SK-N-SH (cell line): ENCODE measurements at regions not wholly inside any gene's neighbourhood (a gene's known extent, or its start where the extent isn't known, plus 50 kb on each side); places are given as distances from the start of the nearest gene placed in this dataset.

Experiments
- CTCF ChIA-PET: fragments of 300-600, 350-600 bp; formaldehyde crosslinking; extraction: SDS; loops from one replicate; lab custom pipeline; 2021; lab: Yijun Ruan, JAX
- POLR2A ChIA-PET: fragments of 350-600 bp; sonication (Branson Sonifier 250); formaldehyde crosslinking; extraction: SDS; loops from one replicate; lab custom pipeline; 2020; ENCODE audit warnings: antibody characterized with exemption, inconsistent platforms; lab: Yijun Ruan, JAX
- DNase-seq: peaks from one replicate; pipeline ENCODE4 v3.0.0; 2012
- H2AFZ ChIP-seq: fragments of 200-600 bp; sonication (generic); 2 replicates; pipeline ENCODE4 v1.8.1; 2016; ENCODE audit warnings: antibody characterized with exemption, mild to moderate bottlenecking, low read depth
- H3F3A ChIP-seq: fragments of 200-600 bp; sonication (generic); replicated peaks from 2 replicates; pipeline ENCODE3; 2016; ENCODE audit warnings: antibody characterized with exemption, mild to moderate bottlenecking; ENCODE audit not compliant: insufficient read depth
- H3K27ac ChIP-seq, 2 experiments: fragments of 200-500 bp in 1 of 2; fragments of 200-600 bp in 1 of 2; sonication (Bioruptor generic) in 1 of 2; sonication (generic), shearing (Covaris generic) in 1 of 2; 2 replicates each; pipeline versions ENCODE4 v1.5.1 to v1.6.1; 2014 to 2016; ENCODE audit warnings: low read depth in 2 of 2, inconsistent platforms in 1 of 2, low read length in 1 of 2, mild to moderate bottlenecking in 1 of 2, mixed read lengths in 1 of 2
- H3K27me3 ChIP-seq: fragments of 200-600 bp; sonication (generic), shearing (Covaris generic); 2 replicates; pipeline ENCODE4 v1.6.1; 2016; ENCODE audit warnings: mixed run types; ENCODE audit not compliant: insufficient read depth
- H3K36me3 ChIP-seq, 2 experiments: fragments of 200-500 bp in 1 of 2; fragments of 200-600 bp in 1 of 2; sonication (Bioruptor generic) in 1 of 2; sonication (generic) in 1 of 2; replicated peaks in 1 of 2; 2 replicates each; pipeline versions ENCODE3 to v1.5.1; 2014 to 2016; ENCODE audit warnings: low read length in 1 of 2, mild to moderate bottlenecking in 1 of 2; ENCODE audit not compliant: insufficient read depth in 2 of 2, control insufficient read depth in 1 of 2
- H3K4me1 ChIP-seq, 2 experiments: fragments of 200-500 bp in 1 of 2; fragments of 200-600 bp in 1 of 2; sonication (Bioruptor generic) in 1 of 2; sonication (generic), shearing (Covaris generic) in 1 of 2; 2 replicates each; pipeline versions ENCODE4 v1.5.1 to v1.6.1; 2014 to 2016; ENCODE audit warnings: low read depth in 1 of 2, low read length in 1 of 2, mixed run types in 1 of 2; ENCODE audit not compliant: insufficient read depth in 2 of 2, control insufficient read depth in 1 of 2
- H3K4me2 ChIP-seq: fragments of 200-600 bp; sonication (generic), shearing (Covaris generic); 2 replicates; pipeline ENCODE4 v1.6.1; 2017; ENCODE audit warnings: mixed run types
- H3K4me3 ChIP-seq, 2 experiments: fragments of 200-500 bp in 1 of 2; fragments of 200-600 bp in 1 of 2; sonication (Bioruptor generic) in 1 of 2; sonication (generic), shearing (Covaris generic) in 1 of 2; 2 replicates each; pipeline versions ENCODE4 v1.5.1 to v1.8.1; 2014 to 2016; ENCODE audit warnings: low read depth in 2 of 2, inconsistent platforms in 1 of 2, low read length in 1 of 2, mild to moderate bottlenecking in 1 of 2, mixed read lengths in 1 of 2, moderate library complexity in 1 of 2
- H3K79me2 ChIP-seq: fragments of 200-600 bp; sonication (generic); 2 replicates; pipeline ENCODE4 v1.8.1; 2017; ENCODE audit warnings: mild to moderate bottlenecking; ENCODE audit not compliant: insufficient read depth
- H3K9ac ChIP-seq: fragments of 200-600 bp; sonication (generic); 2 replicates; pipeline ENCODE4 v1.6.1; 2017; ENCODE audit warnings: mixed run types
- H3K9me2 ChIP-seq: fragments of 200-600 bp; sonication (generic); 2 replicates; pipeline ENCODE4 v1.6.1; 2017; ENCODE audit warnings: mixed run types
- H3K9me3 ChIP-seq: fragments of 200-600 bp; sonication (generic); 2 replicates; pipeline ENCODE4 v1.6.1; 2017; ENCODE audit warnings: mixed run types, mild to moderate bottlenecking, moderate library complexity
- H4K20me1 ChIP-seq: fragments of 200-600 bp; sonication (generic); 2 replicates; pipeline ENCODE4 v1.6.1; 2017; ENCODE audit warnings: mild to moderate bottlenecking, mixed run types; ENCODE audit not compliant: insufficient read depth
- CHD2 ChIP-seq: fragments of 150-350 bp; IDR thresholded peaks from 2 replicates; pipeline ENCODE4 v1.6.1; 2018; ENCODE audit warnings: low read length; ENCODE audit not compliant: partially characterized antibody
- EZH2phosphoT487 ChIP-seq: fragments of 200-600 bp; sonication (generic); IDR thresholded peaks from 2 replicates; pipeline ENCODE4 v1.6.1; 2017; ENCODE audit warnings: low read depth, mixed run types, mild to moderate bottlenecking, antibody characterized with exemption, moderate library complexity, borderline replicate concordance
- FOSL2 ChIP-seq: IDR thresholded peaks from 2 replicates; pipeline ENCODE4 v1.4.0; 2012; ENCODE audit warnings: low read depth, mild to moderate bottlenecking, moderate library complexity, borderline replicate concordance
- JUND ChIP-seq: IDR thresholded peaks from 2 replicates; pipeline ENCODE4 v1.4.0; 2012
- MEF2A ChIP-seq: IDR thresholded peaks from 2 replicates; pipeline ENCODE4 v1.4.0; 2012; ENCODE audit warnings: low read depth, borderline replicate concordance
- MXI1 ChIP-seq: IDR thresholded peaks from 2 replicates; pipeline ENCODE4 v1.6.1; 2012; ENCODE audit warnings: mild to moderate bottlenecking, low read depth, low read length, improper control_type of control experiment
- NFIC ChIP-seq: IDR thresholded peaks from 2 replicates; pipeline ENCODE4 v1.4.0; 2012; ENCODE audit warnings: borderline replicate concordance
- NRF1 ChIP-seq: IDR thresholded peaks from 2 replicates; pipeline ENCODE4 v1.6.1; 2012; ENCODE audit warnings: low read depth, mild to moderate bottlenecking, low read length
- POLR2AphosphoS5 ChIP-seq: IDR thresholded peaks from 2 replicates; pipeline ENCODE4 v1.6.1; 2012; ENCODE audit warnings: low read depth, low read length
- RCOR1 ChIP-seq: fragments of 150-350 bp; IDR thresholded peaks from 2 replicates; pipeline ENCODE4 v1.6.1; 2017; ENCODE audit warnings: antibody characterized with exemption, low read length
- RFX5 ChIP-seq: IDR thresholded peaks from 2 replicates; pipeline ENCODE4 v1.6.1; 2012; ENCODE audit warnings: mild to moderate bottlenecking, improper control_type of control experiment, low read length
- RXRA ChIP-seq: IDR thresholded peaks from 2 replicates; pipeline ENCODE4 v1.4.0; 2012; ENCODE audit warnings: low read depth, mild to moderate bottlenecking, borderline replicate concordance
- SIN3A ChIP-seq: IDR thresholded peaks from 2 replicates; pipeline ENCODE4 v1.6.1; 2012; ENCODE audit warnings: low read depth, mild to moderate bottlenecking, low read length, moderate library complexity, borderline replicate concordance
- SMC3 ChIP-seq: IDR thresholded peaks from 2 replicates; pipeline ENCODE4 v1.6.1; 2012; ENCODE audit warnings: low read depth, low read length, improper control_type of control experiment
- YY1 ChIP-seq: IDR thresholded peaks from 2 replicates; pipeline ENCODE4 v1.4.0; 2012; ENCODE audit warnings: low read depth, mild to moderate bottlenecking
- WGBS: methylation state at CpG from one replicate; pipeline ENCODE4 v1.1.6; 2017; ENCODE audit warnings: low lambda C conversion rate; 5-methylcytosine and 5-hydroxymethylcytosine counted together
- TF ChIP-seq, protein P1 (sequence below): IDR thresholded peaks from 2 replicates; pipeline ENCODE4; 2012
- TF ChIP-seq, protein P2 (sequence below): fragments of 150-350 bp; IDR thresholded peaks from 2 replicates; pipeline ENCODE4 v1.6.1; 2017; ENCODE audit warnings: antibody characterized with exemption, low read length, low read depth, borderline replicate concordance
- TF ChIP-seq, protein P3 (sequence below): fragments of 150-350 bp; IDR thresholded peaks from 2 replicates; pipeline ENCODE4 v1.6.1; 2016; ENCODE audit warnings: mild to moderate bottlenecking, low read depth, low read length
- TF ChIP-seq, protein P4 (sequence below): IDR thresholded peaks from 2 replicates; pipeline ENCODE4 v1.4.0; 2012; ENCODE audit warnings: low read depth

DNA sequence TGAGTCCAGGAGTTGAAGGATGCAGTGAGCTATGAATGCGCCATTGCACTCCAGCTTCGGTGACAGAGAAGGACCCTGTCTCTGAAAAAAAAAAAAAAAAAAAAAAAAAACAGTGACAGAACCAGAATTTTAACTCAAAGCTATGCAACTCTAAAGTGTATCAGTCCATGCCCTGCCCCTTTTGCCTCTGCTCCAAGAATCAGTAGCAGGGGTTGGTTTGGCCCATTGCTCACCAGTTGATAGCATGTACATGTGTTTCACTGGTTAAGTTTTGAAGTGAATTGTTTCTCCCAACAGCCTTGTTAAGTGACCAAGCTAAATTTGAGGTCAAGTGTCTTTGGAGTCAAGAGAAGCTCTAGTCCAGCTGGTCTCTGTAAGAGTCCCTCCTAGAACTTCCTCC lies 245.9 kb downstream of the PLPP3 start (continued):
- TF ChIP-seq RFX5 (no peak), JUND (no peak)

DNA sequence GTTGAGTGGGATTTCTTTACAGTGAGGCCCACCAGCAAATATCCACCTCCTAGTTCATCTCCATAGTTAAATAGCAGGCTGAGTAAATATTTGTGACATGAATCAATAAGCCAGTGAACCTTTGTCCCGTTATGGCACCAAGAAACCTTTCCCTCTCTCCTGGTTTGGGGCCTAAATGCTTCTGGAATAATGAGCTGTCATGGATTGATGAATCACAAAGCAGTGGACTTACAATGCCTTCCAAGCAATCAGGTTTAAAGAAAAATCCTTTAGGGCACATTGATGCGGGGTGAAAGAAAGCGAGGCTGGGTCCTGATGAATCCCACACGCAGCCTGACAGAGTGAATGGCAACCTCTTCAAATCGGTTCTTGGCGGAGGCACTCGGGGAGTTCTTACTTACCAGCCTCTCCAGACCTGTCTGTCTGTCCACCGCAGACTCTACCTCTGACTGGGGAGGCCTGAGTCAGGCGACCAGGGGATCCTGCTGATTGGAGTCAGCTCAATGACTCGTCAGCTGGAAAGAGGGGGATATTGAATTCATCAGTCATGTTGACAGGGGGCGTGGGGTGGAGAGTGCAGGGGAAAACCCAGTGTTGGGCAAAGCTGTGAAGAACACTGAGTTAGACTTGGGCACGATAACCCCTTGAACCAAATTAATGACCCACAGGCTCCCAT lies 247.3 kb downstream of the PLPP3 start:
- no peak overlapping the region for H3K4me3 ChIP-seq
- no peaks in the 10 kb centered on the region for H3K9me2 ChIP-seq
- ChIA-PET POLR2A (no interaction called here), CTCF (no interaction called here)
- TF ChIP-seq FOSL2 (peak; percentile 2; the same call in 1 of the 2 replicates), POLR2AphosphoS5 (no peak)
- TF ChIP-seq, protein P1, sequence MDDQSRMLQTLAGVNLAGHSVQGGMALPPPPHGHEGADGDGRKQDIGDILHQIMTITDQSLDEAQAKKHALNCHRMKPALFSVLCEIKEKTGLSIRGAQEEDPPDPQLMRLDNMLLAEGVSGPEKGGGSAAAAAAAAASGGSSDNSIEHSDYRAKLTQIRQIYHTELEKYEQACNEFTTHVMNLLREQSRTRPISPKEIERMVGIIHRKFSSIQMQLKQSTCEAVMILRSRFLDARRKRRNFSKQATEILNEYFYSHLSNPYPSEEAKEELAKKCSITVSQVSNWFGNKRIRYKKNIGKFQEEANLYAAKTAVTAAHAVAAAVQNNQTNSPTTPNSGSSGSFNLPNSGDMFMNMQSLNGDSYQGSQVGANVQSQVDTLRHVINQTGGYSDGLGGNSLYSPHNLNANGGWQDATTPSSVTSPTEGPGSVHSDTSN = no peak
- H3K27me3 ChIP-seq = no peaks in the 10 kb centered on the region
- peak overlapping the region in 1 of 2 experiments; percentile 41; a peak in 2 of 4 replicates for H3K27ac ChIP-seq
- H3K4me1 ChIP-seq = peaks cover 7 to 18% of the 10 kb centered on the region in 2 experiments; a peak in 3 of 4 replicates
- H3K36me3 ChIP-seq = no peaks in the 10 kb centered on the region
- peak overlapping the region; percentile 38; the same call in 1 of the 2 replicates for H2AFZ ChIP-seq
- H4K20me1 ChIP-seq = no peaks in the 10 kb centered on the region
- H3F3A ChIP-seq = peaks cover 11% of the 10 kb centered on the region
- no peak for DNase-seq
- 51% methylated on average over 11 of the region's 12 CpGs for WGBS
- no peak overlapping the region for H3K9ac ChIP-seq
- H3K4me2 ChIP-seq = no peak overlapping the region
- H3K9me3 ChIP-seq = no peaks in the 10 kb centered on the region
- no peaks in the 10 kb centered on the region for H3K79me2 ChIP-seq

DNA sequence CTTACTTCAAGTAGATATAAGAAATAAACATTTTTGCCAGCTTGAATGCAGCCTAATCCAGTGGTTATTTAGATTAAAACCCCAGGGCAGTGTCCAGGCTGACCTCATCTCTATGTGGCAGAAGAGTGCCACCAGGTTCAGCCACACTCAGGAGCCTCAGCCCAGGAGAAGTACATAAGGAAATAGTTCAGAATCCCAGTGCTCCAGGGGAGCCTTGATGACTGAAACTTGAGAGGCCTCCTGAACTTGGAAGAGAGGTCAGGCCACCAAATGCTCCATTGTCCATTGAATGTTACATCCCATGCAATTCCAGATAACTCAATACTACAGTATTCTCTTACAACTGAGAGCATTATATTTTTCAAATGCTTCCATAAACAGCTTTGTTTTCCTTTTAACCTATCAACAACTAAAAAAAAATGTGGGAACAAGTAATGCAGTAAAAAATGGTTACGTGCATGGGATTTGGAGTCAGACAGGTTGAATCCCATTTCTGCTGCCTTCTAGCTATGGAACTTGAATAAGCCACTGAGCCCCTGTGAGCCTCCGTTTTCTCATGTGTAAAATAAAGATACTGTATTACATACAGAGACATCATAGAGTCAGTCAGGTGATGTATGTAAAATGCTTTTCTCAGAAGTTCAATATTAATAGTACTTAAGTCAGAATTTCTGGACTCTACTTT lies 248.0 kb downstream of the PLPP3 start:
- WGBS = 90% methylated on average over 2 of the region's 2 CpGs

More for the DNA sequence above, 248.0 kb downstream of the PLPP3 start:
- Histone ChIP-seq H3K9ac (no peak overlapping the region), H3K4me3 (no peak overlapping the region), H3K27me3 (no peaks in the 10 kb centered on the region), H3K36me3 (no peaks in the 10 kb centered on the region), H3K4me2 (0 out of 2 replicates have a peak overlapping the region, but pooled peaks have one; percentile 6), H3K27ac (peak overlapping the region; percentile 21 to 41; a peak in 3 of 4 replicates), H3K9me3 (no peaks in the 10 kb centered on the region), H2AFZ (no peak overlapping the region; the same call in 1 of the 2 replicates), H4K20me1 (no peaks in the 10 kb centered on the region), H3K79me2 (no peaks in the 10 kb centered on the region), H3K4me1 (peaks cover 7 to 18% of the 10 kb centered on the region in 2 experiments; a peak in 3 of 4 replicates), H3F3A (peaks cover 11% of the 10 kb centered on the region), H3K9me2 (no peaks in the 10 kb centered on the region)
- DNase-seq = no peak
- POLR2A ChIA-PET = no interaction called here
- CTCF ChIA-PET = interaction anchor here (1.4 kb wide), 1 partner anchor 10 kb away, joined by 3 read pairs; no protein-coding TSS in a partner anchor
- TF ChIP-seq, protein P1 = no peak
- TF ChIP-seq RCOR1 = no peak
- no peak for TF ChIP-seq SMC3
- TF ChIP-seq JUND = no peak
- TF ChIP-seq MEF2A = no peak
- TF ChIP-seq EZH2phosphoT487 = no peak
- TF ChIP-seq, protein P2, sequence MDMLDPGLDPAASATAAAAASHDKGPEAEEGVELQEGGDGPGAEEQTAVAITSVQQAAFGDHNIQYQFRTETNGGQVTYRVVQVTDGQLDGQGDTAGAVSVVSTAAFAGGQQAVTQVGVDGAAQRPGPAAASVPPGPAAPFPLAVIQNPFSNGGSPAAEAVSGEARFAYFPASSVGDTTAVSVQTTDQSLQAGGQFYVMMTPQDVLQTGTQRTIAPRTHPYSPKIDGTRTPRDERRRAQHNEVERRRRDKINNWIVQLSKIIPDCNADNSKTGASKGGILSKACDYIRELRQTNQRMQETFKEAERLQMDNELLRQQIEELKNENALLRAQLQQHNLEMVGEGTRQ = no peak
- TF ChIP-seq SIN3A = no peak
- TF ChIP-seq YY1 = no peak
- no peak for TF ChIP-seq NRF1
- TF ChIP-seq, protein P3, sequence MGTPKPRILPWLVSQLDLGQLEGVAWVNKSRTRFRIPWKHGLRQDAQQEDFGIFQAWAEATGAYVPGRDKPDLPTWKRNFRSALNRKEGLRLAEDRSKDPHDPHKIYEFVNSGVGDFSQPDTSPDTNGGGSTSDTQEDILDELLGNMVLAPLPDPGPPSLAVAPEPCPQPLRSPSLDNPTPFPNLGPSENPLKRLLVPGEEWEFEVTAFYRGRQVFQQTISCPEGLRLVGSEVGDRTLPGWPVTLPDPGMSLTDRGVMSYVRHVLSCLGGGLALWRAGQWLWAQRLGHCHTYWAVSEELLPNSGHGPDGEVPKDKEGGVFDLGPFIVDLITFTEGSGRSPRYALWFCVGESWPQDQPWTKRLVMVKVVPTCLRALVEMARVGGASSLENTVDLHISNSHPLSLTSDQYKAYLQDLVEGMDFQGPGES = no peak
- no peak for TF ChIP-seq CHD2
- no peak for TF ChIP-seq MXI1
- no peak for TF ChIP-seq RXRA
- TF ChIP-seq, protein P4, sequence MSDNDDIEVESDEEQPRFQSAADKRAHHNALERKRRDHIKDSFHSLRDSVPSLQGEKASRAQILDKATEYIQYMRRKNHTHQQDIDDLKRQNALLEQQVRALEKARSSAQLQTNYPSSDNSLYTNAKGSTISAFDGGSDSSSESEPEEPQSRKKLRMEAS = no peak
- TF ChIP-seq NFIC = no peak
